ENCODE measurements at regions not wholly inside any gene's neighbourhood (a gene's known extent, or its start where the extent isn't known, plus 50 kb on each side); places are given as distances from the start of the nearest gene placed in this dataset.

GRCh38 chr17:77763575-77763974 lies 194.9 kb upstream of the TNRC6C start:
- DNase-seq = no peak

GRCh38 chr17:77765292-77765691 lies 193.2 kb upstream of the TNRC6C start:
- no peak for DNase-seq

GRCh38 chr17:77767148-77767547 lies 191.4 kb upstream of the TNRC6C start:
- no peak for DNase-seq

- DNase-seq = no peak
These were observed 190.2 kb upstream of the TNRC6C start for GRCh38 chr17:77768248-77768852.

- DNase-seq = no peak
These were observed 189.3 kb upstream of the TNRC6C start for GRCh38 chr17:77769215-77769614.

- no peak for DNase-seq
These were observed 188.7 kb upstream of the TNRC6C start for GRCh38 chr17:77769762-77770161.

GRCh38 chr17:77770331-77771105 lies 188.0 kb upstream of the TNRC6C start:
- no peak for DNase-seq

- DNase-seq = no peak
These were observed 187.4 kb upstream of the TNRC6C start for GRCh38 chr17:77771145-77771544.

GRCh38 chr17:77771587-77771986 lies 186.9 kb upstream of the TNRC6C start:
- DNase-seq = no peak

GRCh38 chr17:77771998-77772397 lies 186.5 kb upstream of the TNRC6C start:
- DNase-seq = no peak

GRCh38 chr17:77772461-77772897 lies 186.0 kb upstream of the TNRC6C start:
- DNase-seq = peak; percentile 45

GRCh38 chr17:77772899-77773358 lies 185.6 kb upstream of the TNRC6C start:
- DNase-seq = no peak

GRCh38 chr17:77774182-77774581 lies 184.3 kb upstream of the TNRC6C start:
- no peak for DNase-seq

GRCh38 chr17:77778636-77779489 lies 179.6 kb upstream of the TNRC6C start:
- DNase-seq = no peak

GRCh38 chr17:77779711-77780539 lies 178.6 kb upstream of the TNRC6C start:
- no peak for DNase-seq

GRCh38 chr17:77781536-77781935 lies 177.0 kb upstream of the TNRC6C start:
- no peak for DNase-seq

- DNase-seq = no peak
These were observed 176.3 kb upstream of the TNRC6C start for GRCh38 chr17:77782201-77782600.

GRCh38 chr17:77782611-77783010 lies 175.9 kb upstream of the TNRC6C start:
- DNase-seq = no peak

- peak; percentile 38 for DNase-seq
These were observed 174.3 kb upstream of the TNRC6C start for GRCh38 chr17:77783991-77784820.

- no peak for DNase-seq
These were observed 173.1 kb upstream of the TNRC6C start for GRCh38 chr17:77785312-77785905.

- DNase-seq = no peak
These were observed 172.4 kb upstream of the TNRC6C start for GRCh38 chr17:77786090-77786489.
